GM19324 (cell line): ENCODE measurements at regions not wholly inside any gene's neighbourhood (a gene's known extent, or its start where the extent isn't known, plus 50 kb on each side); places are given as distances from the start of the nearest gene placed in this dataset.
A peak's percentile ranks its signal among the peaks of the same experiment; 100 is the strongest.

ENCODE experiments used
- ATAC-seq: cut with Tn5 transposase; IDR thresholded peaks from one replicate; pipeline ENCODE4 v1.9.1; 2021; ENCODE audit warnings: mild to moderate bottlenecking, moderate library complexity; ENCODE audit not compliant: unreplicated experiment, low FRiP score

DNA sequence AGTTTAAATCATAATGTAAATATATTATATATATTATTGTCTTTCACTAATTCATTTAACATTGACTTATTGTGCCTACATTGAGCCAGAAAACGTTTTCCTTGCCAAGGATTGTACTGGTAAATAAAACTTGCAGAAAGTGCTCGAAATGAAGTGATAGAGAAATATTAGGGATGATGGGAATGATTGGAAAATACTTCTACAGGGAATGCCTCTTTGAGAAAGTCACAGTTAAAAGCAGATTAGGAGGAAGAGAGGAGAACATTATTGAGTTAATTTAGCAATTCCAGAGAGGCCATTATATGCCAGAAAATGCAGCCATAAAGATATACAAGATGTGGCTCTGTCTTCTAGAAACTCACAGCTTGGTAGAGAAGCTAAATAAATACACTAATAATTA, 560.0 kb upstream of the KCNMB2 start:
- no peak for ATAC-seq

DNA sequence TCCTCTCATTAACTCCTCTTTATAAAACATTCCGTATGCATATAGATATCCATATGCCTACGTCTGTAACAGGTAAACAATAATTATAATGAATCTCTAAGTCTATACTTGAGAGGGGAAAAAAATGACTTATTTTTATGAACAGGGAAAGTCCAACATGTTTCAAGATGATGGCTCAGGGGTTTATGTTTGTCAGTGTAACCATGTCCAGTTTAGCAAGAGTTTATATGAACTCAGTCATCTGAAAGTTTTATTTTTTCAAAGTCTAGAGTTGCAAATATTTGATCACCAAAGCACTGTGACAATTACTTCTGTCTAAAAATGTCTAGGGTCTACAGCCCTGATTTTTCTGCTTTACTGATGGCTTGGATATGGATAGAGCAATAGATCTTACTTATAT, 559.4 kb upstream of the KCNMB2 start:
- no peak for ATAC-seq

DNA sequence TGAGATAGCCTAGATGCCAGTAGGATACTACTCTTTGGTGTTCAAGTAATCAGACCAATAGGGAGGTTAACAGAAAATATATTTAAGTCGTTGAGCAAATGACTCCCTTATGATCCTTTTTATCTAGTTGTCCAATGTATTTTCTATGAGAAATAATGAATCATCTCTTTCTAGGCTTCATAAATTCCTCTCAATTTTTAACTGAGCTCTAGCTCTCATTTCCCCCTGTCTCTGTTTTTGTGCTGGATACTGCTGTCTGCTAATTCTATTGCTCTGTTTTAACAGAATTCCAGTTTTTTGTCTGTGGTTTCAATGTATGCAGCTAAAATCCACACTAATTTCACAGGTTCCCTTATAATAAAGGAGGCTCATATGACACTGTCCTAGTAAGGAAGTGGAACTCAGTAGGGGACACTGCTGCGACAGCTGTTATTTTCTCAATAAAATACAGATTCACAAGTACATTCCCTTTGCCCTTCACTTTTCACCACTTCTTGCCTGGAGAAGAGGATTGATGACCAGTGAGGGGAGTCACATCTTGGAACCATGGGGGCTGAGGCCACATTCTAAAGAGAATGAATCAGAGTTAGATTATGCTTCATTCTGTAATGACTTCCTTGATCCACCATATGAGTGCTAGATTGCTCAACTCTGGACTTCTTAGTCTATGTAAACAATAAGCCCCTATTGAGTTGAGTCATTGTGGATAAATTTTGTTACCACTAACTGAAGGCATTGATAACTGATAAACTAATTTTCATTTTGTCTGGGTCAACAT, 558.7 kb upstream of the KCNMB2 start:
- no peak for ATAC-seq

DNA sequence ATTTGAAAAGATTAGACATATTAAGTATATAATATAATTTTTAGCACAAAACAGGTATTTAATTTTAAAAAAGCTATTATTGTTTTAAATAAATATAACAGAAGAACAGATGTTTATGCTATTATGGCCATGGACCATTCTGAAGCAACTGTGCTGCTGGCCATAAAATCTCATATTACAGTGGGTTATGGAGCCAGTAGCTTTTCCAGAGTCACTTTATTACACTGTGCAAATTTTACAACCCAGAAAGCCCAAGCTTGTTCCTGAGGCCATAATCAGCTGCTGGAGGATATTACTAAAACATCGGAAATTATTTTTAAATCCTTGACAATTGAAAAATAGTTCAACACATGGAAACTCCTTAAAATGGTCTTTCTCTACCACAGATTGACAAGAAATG, 557.3 kb upstream of the KCNMB2 start:
- ATAC-seq, result no peak

DNA sequence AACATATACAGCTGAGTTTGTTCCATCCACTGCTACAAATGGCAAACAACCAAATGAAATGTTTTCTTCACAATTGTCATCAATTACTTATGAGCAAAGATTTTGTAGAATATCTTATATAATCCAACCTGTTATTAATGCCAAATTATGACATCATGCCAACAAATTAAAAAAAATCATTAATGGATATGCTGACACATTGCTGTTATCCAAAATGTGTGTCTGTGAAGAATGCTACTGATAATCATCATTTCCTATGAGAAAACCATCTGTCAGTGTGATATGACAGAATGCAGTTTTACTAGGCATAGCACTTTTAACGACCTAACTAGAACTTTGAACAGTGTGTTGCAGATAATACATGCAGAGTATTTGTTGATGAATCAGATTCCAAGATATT, 556.5 kb upstream of the KCNMB2 start:
- ATAC-seq, result no peak

DNA sequence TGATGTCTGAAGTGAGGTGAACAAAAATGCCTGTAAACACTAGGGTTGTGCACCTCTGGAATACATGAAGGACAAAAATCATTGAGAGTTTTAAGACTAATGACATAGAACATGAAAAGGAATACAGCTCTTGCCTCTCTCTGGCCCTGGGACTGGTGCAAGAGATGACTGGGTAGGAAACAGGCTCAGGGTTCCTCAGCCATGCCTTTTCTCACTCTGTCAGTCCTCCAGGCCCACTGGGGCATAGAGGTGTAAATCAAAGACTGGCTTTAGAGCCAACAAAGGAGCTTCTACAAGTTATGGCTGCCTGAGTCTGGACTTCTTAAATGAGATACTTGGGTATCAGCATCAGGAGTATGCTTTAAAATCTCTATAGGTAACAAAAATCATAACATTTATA, 554.7 kb upstream of the KCNMB2 start:
- ATAC-seq, result no peak

DNA sequence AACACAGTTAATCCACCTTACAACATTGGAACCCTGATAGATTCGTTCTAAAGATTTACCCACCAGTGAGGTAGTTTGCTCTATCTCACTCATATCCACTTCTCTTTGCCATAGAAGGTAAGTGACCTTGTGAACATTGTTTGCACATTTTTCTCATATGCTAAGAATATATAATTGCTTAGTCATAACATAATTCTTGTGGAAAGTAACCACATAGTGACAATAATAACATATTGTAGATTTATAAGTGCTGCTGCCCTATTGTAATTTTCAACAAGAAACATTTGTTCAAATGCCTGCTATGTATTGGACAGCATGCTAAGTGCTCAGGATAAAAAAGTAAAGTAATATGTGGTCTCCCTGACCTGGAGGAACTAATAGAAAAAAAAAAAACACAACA, 554.2 kb upstream of the KCNMB2 start:
- no peak for ATAC-seq

DNA sequence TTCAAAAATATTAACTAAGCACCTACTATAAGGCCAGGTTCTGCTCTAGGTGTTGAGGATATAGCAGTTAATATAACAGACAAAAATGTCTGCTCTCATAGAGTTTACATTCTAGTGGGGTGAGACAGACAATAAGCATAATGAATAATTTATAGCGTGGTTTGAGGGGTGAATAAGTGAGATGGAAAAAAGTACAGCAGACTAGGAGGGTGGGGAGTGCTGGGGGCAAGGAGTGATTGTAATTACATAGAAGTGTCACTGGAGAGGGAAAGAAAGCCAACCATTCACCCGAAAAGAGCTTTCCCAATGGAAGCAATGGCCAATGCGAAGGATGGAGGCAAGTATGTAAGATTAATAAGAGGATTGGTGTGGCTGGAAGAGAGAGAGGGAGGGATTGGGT, 552.9 kb upstream of the KCNMB2 start:
- no peak for ATAC-seq

DNA sequence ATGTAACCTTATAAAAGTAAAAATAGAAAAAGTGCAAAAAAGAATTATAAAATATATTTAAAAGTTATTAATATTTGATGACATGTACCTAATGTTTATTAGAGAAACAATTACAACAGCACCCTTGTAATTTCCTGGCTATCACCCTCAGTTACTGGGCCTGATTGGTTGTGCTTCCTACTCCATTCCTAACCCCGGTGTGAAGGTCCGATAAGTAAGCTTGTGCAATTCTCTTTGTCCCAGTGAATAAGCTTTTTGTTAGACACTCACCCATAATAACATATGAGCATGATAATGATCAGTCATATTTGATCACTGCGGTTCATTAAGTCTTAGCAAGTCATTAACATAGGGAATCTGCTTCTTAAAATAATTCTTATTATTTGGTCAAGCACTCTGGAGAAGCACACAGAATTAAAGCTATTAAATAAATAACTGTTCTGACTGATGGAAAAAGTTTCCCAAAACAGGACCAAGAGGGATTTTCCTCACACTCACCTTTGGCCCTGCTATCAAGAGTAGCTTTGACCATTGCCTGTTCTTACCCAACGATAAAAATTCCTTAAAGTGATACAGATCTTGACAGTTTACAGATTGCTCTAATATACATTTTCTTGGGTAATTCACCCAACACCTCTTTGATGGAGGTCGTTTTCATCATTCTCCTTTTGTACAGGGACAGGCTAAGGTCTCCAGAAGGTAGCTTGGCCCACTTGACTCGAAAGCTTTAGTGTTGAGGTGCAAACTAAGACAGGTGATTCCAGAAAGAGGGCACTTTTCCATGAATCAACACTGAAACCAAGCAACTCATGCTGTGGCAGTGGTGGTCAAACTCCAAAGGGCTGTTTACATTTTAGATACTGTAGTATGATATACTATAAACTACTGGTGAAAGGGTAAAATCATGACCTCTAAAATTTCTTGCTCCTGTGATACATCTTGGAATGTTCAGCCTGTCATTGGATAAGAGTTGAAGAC, 543.0 kb upstream of the KCNMB2 start:
- no peak for ATAC-seq

DNA sequence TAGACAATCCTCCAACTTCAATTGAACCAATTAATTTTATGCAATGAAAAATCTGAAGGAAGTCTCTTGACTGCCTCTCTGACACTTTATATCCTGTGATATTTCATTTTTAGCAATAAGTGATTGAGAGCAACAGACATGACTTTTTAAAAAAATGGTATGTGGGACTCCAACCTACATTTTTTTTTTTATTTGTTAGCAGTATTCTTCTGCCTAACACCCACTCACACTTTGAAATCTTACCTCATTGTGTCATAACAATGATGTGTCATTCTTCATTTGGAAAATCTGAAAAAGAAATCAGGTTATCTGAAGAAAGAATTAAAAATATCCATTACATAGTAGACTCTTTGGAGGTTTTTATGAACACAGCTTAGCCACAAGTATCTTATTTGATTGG, 541.3 kb upstream of the KCNMB2 start:
- no peak for ATAC-seq

DNA sequence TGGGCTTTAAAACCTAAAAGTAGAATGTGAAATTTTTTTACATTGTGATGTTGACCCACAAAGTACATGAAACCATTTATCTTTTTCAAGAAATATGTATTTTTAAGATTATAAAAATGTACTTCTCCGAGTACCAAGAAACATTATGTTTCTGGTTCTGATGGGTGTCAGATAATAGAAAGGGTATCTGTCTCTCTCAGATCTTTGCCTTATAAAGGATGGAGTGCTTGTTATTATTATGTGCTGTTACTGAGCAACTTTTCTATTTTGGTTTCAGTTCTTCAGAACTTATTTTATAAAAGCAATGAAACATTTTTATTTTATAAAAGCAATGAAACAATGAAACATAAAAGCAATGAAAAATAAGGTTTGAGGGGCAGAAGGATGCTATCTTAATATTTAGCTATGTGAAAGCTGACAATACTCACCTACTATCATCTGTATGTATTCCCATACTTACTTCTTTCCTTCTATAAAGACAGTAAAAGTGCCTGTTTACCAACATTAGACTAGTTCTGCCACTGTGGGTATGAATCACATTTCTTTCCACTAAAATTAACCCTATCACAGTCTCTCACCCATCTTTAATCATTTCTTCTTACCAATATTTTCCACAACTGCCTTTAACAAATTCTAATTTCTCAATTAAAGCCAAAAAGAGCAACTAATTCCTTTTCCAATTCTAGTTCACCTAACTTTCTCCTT, 540.7 kb upstream of the KCNMB2 start:
- no peak for ATAC-seq

DNA sequence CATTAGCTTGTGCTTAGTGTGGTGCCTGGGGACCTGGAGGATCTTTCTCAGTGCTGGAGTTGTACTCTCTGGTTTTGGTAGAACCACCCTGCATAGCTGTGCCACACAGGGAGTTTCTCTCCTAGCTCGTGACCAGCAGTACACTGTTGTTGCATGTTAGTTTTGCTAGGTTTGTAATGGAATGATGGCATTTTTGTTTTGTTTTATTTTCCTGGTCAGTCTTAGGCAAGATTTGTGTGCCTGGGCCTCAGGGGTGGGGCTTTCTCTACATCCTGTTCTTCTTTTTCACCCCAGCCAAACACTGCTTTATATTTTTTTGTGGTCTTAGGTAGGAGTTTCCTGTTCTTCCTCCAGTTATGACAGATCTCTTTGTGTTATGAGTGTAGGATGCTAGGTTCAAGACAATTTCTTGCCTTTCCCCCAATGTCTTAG, 534.5 kb upstream of the KCNMB2 start:
- ATAC-seq, result peak; percentile 53

DNA sequence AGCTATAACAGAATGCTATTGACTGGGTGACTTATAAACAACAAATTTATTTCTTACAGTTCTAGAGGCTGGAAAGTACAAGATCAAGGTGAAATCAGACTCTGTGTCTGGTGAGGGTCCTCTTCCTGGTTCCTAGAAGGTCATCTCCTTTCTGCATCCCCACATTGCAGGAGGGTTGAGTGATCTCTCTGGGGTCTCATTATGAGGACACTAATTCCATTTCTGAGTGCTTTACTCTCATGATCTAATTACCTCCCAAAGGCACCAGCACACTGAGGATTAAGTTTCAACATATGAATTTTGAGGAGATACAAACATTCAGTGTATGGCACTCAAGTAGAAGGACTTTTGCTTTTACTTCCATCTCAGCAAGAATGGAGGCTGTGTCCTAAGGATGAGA, 534.1 kb upstream of the KCNMB2 start:
- no peak for ATAC-seq

DNA sequence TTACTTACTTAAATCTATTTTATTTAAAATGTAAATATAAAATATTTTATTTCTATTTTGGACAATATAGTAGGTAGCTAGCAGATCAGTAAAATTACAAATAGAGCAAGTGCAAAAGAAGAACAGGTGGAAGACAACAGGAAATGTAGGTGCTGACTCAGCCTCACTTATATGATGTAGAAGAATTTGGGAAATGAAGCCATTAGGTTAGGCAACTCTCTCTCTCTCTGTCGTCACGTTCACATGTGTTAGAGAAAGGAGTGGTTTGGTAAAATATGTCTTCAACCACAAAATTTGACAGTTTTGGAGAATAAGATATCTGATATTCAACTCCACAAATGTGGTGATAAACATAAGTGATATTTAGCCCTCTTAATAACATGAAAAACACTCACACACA, 532.5 kb upstream of the KCNMB2 start:
- ATAC-seq, result no peak

DNA sequence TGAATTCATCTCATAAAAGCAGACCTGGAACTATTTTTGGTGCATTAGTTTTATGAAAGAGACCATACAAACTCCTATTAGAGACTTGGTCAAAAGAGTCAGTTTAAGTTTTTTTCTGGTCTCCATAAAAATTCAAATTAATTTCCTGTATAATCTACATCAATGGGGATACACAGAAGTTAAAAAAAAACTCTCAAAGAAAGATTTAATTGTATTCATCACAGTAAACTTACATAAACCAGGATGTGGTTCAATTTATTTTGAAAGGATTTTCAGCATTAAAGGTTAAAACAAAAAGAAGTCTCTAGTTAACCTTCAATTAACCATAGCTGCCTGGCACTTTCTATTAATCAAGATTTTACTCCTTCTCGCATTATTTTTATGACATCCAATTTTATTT, 530.3 kb upstream of the KCNMB2 start:
- ATAC-seq, result no peak

DNA sequence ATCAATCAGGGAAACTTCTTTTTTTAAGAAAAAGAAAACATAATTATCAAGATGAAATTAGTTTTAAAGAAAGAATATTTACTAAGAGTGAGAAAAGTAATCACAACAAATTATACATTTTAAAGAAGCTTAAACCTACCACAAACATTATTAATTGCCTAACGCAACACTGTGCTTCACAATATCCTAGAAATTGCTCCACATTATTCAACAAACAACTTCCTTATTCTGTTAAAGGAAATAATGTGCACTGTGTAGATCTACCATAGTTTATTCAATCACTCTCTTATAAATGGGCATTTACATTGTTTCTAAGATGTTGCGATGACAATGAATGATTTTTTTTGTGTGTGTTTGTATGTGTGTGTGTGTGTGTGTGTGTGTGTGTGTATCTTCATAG, 525.9 kb upstream of the KCNMB2 start:
- no peak for ATAC-seq

DNA sequence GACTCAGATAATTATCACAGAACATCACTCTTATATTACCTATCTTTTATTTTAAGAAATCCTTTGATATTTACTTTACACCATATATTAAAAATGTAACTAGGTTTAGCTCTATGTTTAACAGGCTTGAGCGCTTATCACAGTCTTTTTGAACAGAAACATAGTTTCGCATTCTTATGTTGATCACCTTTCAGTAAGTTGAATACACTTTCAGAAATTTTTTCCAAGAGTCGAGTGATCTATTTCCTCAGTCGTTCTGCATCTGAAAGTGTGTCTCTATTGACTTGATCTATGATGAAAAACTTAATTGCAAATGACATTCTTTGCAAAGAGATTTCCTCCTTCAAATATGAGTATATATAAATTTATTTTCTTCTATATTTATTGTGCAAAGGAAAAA, 516.6 kb upstream of the KCNMB2 start:
- no peak for ATAC-seq

DNA sequence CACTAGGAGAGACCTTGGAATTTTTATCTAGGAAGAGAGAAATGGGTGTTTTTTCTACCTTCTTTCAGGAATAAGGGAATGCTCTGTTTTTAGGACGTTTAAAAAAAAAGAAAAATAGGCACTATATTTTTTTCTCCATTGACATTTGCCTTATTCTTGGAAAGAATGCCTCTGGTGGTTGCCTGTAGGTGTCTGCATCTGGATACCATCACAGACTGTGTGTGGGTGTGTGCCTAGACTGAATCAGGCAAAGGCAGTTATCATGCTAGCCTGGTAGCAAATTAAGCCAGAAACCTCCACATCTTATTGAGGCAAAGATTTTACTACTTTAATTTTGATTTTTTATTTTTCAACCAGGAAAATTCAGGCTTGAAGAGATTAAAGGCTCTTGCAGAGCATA, 513.6 kb upstream of the KCNMB2 start:
- no peak for ATAC-seq

DNA sequence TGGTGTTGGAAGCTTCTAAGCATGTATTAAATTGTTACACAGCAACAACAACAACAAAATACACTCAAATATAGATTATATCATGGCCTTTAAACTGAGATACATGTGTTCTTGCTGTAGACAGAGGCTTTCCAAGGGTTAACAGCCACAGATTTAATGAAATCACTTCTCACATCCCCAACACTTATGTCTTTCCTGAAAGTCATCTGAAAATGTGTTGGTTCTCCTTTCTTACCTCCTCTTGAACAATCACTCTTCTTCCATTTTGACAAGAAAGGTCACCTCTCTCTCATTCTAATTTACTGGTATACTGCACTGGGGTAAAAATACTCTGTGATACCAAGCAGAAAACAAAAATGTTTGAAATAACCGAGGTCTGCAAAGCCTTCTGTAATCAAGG, 507.3 kb upstream of the KCNMB2 start:
- ATAC-seq, result no peak

DNA sequence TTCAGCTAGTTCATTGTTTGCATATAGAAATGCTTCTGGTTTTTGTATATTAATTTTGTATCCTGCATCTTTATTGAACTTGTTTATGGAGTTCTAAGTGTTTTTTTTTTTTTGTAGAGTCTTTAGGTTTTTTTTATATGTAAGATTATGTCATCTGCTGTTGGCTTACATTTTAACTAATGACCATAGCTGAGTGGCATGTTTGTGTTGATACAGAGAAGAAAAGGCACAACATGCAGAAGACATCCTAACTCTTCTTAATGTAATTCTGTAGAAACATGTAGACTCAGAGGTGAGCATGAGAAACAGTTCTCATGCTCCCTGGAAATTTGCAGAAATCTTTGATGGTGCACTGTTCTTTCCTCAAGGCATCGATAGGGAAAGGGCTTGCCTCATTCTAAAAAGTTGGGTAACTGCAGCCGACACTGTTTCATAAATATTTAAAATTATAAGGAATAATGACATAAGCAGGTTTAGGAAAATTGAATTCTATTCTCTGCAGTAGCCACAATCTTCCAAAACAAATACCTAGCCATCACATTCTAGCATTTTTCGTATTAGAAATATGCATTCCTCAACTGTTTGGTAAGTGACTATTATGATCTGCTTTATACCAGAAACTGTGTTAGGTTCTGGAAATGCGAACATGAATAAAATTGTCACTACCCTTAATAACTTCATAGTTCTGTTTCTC, 499.6 kb upstream of the KCNMB2 start:
- no peak for ATAC-seq

DNA sequence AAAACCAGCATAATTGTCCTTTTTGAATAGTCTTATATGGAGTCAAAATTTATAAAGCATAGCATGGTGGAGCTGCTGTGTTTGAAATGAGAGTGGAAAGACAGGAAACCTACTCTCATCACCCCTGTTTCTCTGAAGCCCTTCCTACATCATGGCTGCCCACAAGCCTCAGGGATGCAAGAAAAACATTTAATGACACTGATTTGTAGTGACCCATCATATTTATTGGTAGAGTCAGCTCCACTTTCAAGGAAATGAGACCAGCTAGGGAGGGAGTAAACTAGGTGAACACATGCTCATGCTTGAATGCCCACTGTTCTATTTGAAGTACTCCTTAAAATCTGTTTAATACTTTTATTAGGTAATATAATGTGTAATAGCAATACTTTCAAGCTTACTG, 494.3 kb upstream of the KCNMB2 start:
- ATAC-seq, result no peak
